ENCODE measurements at regions not wholly inside any gene's neighbourhood (a gene's known extent, or its start where the extent isn't known, plus 50 kb on each side); places are given as distances from the start of the nearest gene placed in this dataset.

GRCh38 chr11:8313504-8314090, 49.9 kb upstream of the LMO1 start:
- TF ChIP-seq POLR2AphosphoS5 (IDR thresholded peaks at IDR 0.05; ENCODE audit: low read depth, low read length), result no peak
- TF ChIP-seq TAF1 (IDR thresholded peaks at IDR 0.05; ENCODE audit: borderline replicate concordance, insufficient read depth, low read length), result no peak
- no peak for TF ChIP-seq FOXP2 (optimal IDR thresholded peaks at IDR 0.05; ENCODE audit: borderline replicate concordance, extremely low read depth, extremely low read length, insufficient read depth)
- no peak for TF ChIP-seq REST (IDR thresholded peaks at IDR 0.05; ENCODE audit: insufficient read depth in 1 of 2, low read depth in 2 of 2, low read length in 2 of 2)
- no peak for TF ChIP-seq SIN3A (IDR thresholded peaks at IDR 0.05; ENCODE audit: borderline replicate concordance, insufficient read depth, low read length)
